WI38 (cell line): ENCODE measurements at regions not wholly inside any gene's neighbourhood (a gene's known extent, or its start where the extent isn't known, plus 50 kb on each side); places are given as distances from the start of the nearest gene placed in this dataset.

Experiments
- H3K4me3 ChIP-seq: 2 replicates; pipeline ENCODE4 v1.5.1; 2011; ENCODE audit warnings: low read depth, mild to moderate bottlenecking, control low read depth, low read length
- CTCF ChIP-seq: IDR thresholded peaks from 2 replicates; pipeline ENCODE4 v1.5.1; 2012; ENCODE audit warnings: low read depth, mild to moderate bottlenecking, control low read depth, low read length

- H3K4me3 ChIP-seq = no peak overlapping the region
- no peak for TF ChIP-seq CTCF
Observed at GRCh38 chr11:69954756-69955155, 123.4 kb upstream of the ANO1 start.

GRCh38 chr11:69956669-69957190, 121.4 kb upstream of the ANO1 start:
- H3K4me3 ChIP-seq = no peak overlapping the region
- TF ChIP-seq CTCF = no peak

DNA sequence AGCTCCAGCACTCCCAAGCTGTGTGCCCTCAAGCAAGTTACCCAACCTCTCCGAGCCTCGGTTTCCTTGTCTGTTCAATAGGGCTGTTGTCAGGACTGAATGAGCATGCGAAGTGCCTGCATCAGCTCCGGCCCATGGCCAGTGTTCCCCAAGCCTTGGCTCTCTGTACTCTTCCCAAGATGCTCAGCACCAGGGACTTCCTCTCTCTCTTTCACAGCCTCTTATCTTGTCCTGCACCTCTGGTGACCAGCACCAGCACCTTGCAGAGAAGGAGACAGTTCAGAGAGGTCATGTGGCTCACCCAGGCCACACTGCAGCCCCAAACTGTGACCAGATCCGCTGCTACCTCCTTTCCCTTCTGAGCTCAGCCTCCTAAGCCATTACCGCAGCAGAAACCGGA, 120.3 kb upstream of the ANO1 start:
- no peak for TF ChIP-seq CTCF

DNA sequence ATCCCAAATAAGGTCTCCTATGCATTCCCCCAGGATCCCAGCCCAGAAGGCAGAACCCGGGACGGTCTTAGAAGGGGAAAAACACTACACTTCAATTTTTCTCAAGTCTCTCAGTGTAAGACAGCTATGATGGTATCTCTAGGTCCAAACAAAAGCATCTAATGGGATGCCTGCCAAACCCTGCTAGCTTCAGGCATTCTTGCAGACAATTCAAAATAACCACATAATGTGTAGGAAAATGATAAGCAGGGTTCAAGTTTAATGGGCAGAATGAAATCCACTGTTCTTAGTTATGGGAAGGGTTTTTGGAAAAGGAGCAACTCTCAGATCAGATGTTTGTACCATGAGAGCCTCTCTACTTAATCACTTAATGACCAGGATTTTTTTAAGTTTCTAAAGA, 119.8 kb upstream of the ANO1 start:
- TF ChIP-seq CTCF = no peak
- no peak overlapping the region for H3K4me3 ChIP-seq

More for the DNA sequence above, 120.3 kb upstream of the ANO1 start:
- H3K4me3 ChIP-seq = no peak overlapping the region

DNA sequence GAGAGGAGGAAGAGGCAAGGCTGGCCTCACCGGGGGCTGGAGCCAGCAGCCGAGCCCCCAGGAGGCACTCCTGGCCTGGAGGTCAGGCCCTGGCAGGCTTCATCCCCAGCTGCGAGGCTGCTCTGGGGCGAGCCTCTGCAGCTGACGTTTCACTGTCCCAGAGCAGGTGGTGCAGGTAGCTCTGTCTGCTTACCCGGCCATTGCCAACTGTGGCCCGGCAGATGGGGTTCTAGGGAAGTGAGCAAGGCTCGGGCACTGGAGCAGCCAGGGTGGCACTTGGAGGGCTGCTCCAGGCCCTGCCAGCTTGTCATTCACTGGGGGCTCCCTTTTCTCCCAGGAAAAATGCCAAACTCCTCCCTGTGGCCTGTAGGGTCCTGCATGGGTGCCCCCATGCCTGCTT, 118.7 kb upstream of the ANO1 start:
- TF ChIP-seq CTCF = no peak
- no peak overlapping the region for H3K4me3 ChIP-seq

GRCh38 chr11:69961738-69962137, 116.4 kb upstream of the ANO1 start:
- TF ChIP-seq CTCF = no peak
- no peak overlapping the region for H3K4me3 ChIP-seq

GRCh38 chr11:69962152-69962551, 116.0 kb upstream of the ANO1 start:
- TF ChIP-seq CTCF = no peak
- H3K4me3 ChIP-seq = no peak overlapping the region
